Thymus (tissue), 11 donors: ENCODE measurements at regions not wholly inside any gene's neighbourhood (a gene's known extent, or its start where the extent isn't known, plus 50 kb on each side); places are given as distances from the start of the nearest gene placed in this dataset.

ENCODE experiments used
- DNase-seq, 9 donors: peaks; one replicate each; pipeline ENCODE4 v3.0.0-alpha.2; 2013; ENCODE audit warnings: low spot score in 9 of 9, low read depth in 6 of 9, missing footprints in 1 of 9
- H3K27ac ChIP-seq, 2 donors: one replicate each; pipeline ENCODE4 v1.5.1; 2013; ENCODE audit warnings: control low read depth in 1 of 2, low read depth in 1 of 2, low read length in 1 of 2, mild to moderate bottlenecking in 1 of 2, moderate library complexity in 1 of 2
- H3K27me3 ChIP-seq, 2 donors: one replicate each; pipeline ENCODE4 v1.5.1; 2013; ENCODE audit warnings: low read length in 1 of 2; ENCODE audit not compliant: control insufficient read depth in 2 of 2, insufficient read depth in 1 of 2
- H3K36me3 ChIP-seq, 2 donors: one replicate each; pipeline ENCODE4 v1.5.1; 2013; ENCODE audit warnings: low read length in 1 of 2, mild to moderate bottlenecking in 1 of 2, moderate library complexity in 1 of 2; ENCODE audit not compliant: control insufficient read depth in 2 of 2, insufficient read depth in 2 of 2
- H3K4me1 ChIP-seq, 2 donors: one replicate each; pipeline ENCODE4 v1.5.1; 2013; ENCODE audit warnings: low read length in 2 of 2; ENCODE audit not compliant: control insufficient read depth in 2 of 2, insufficient read depth in 2 of 2
- H3K4me3 ChIP-seq, 2 donors: one replicate each; pipeline ENCODE4 v1.5.1; 2013; ENCODE audit warnings: low read length in 2 of 2, control low read depth in 1 of 2, mild to moderate bottlenecking in 1 of 2
- H3K9me3 ChIP-seq, 2 donors: one replicate each; pipeline ENCODE4 v1.5.1; 2013; ENCODE audit warnings: low read length in 1 of 2, mild to moderate bottlenecking in 1 of 2; ENCODE audit not compliant: control insufficient read depth in 2 of 2, insufficient read depth in 1 of 2
- WGBS: extraction: QIAGEN DNeasy Blood & Tissue Kit; methylation state at CpG from one replicate; pipeline ENCODE4 v1.1.7; 2013; 5-methylcytosine and 5-hydroxymethylcytosine counted together
- donor health status: healthy.

DNA sequence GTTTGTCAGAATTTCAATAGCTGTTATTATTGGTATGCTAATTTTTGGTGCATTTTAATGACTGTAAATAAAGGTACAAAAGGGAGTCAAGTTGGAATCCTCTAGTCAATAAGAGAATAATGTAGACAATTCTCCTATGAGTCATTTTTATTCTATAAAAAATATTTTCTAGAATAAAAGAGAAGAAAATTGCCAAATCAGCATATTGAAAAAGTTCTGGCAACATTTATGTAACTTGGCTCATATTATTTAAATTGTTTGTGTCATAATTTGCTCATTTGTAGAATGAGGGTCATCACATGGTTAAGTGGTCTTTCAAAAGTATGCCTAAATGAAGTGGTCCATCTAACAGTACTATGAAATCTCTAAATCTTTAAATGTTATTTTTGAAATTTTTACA lies 1719.8 kb upstream of the WWC1 start:
- Histone ChIP-seq H3K36me3 (no peaks in the 10 kb centered on the region), H3K27me3 (no peaks in the 10 kb centered on the region), H3K27ac (no peak overlapping the region), H3K4me1 (no peaks in the 10 kb centered on the region), H3K9me3 (peaks cover 0 to 3% of the 10 kb centered on the region in 2 donors), H3K4me3 (no peak overlapping the region)
- DNase-seq, result no peak

DNA sequence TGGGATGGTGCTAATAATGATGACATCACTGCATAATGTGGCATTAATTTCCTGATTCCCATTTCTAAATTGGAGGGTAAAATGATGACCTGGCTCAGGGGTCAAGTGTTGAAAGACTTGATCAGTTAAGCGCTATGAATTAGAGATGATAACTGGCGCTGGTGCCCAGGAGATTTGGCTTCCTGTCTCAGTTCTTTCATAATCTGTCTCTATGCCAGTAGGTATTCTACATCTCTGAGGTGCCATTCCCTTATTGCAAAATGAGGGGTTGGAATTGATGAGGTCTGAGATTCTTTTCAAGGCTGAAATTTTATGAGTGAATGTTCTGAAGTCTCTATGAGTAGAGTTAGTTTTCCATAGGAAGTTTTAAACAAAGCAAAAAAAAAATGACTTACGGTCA lies 1715.1 kb upstream of the WWC1 start:
- Histone ChIP-seq H3K4me3 (no peak overlapping the region), H3K27ac (no peak overlapping the region), H3K36me3 (no peaks in the 10 kb centered on the region), H3K4me1 (no peaks in the 10 kb centered on the region), H3K9me3 (no peaks in the 10 kb centered on the region), H3K27me3 (no peaks in the 10 kb centered on the region)
- DNase-seq, result no peak
- WGBS, result 94% methylated on average over 3 of the region's 3 CpGs

DNA sequence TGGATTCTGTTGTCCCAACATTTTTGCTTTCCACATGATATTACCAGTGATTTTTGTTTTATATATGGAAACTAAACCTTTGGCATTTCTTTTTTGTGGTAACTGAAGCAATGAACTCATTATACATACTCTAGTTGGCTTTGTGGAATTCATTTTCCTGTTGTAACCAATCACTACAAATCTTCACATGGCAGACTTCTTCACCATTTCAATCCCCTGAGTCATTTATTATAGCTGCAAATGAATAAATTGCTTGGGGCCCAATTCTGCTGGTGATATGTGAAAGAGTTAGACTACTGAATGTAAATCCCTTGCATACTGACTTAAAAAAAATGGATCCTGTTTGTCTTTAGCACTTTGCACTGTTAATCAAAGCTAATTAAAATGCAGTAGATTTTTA lies 1709.6 kb upstream of the WWC1 start:
- no peak for DNase-seq
- Histone ChIP-seq H3K27ac (no peak overlapping the region), H3K36me3 (no peaks in the 10 kb centered on the region), H3K4me1 (no peaks in the 10 kb centered on the region), H3K9me3 (no peaks in the 10 kb centered on the region), H3K27me3 (no peaks in the 10 kb centered on the region), H3K4me3 (no peak overlapping the region)

DNA sequence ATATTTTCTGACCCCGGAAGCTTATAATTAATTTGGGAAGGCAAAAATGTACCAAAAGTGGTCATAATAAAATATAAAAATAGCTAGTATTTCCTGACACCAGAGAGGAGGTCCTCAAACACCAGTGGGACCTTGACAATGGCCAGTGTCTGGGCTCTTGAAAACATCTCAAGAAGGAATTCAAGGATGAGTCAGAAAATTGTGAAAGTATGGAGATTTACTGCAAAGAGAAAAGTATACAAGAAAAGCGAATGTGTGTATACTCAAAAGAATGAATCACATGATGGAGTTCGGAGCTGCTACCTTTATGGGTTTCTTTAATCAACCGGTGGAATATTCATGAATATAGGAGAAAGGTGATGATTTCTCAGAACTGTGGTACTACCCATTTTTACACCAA lies 1709.0 kb upstream of the WWC1 start:
- no peak overlapping the region for H3K4me3 ChIP-seq
- no peaks in the 10 kb centered on the region for H3K27me3 ChIP-seq
- no peaks in the 10 kb centered on the region for H3K4me1 ChIP-seq
- no peaks in the 10 kb centered on the region for H3K36me3 ChIP-seq
- no peak overlapping the region for H3K27ac ChIP-seq
- DNase-seq, result no peak
- 94% methylated on average over 4 of the region's 4 CpGs for WGBS
- no peaks in the 10 kb centered on the region for H3K9me3 ChIP-seq

DNA sequence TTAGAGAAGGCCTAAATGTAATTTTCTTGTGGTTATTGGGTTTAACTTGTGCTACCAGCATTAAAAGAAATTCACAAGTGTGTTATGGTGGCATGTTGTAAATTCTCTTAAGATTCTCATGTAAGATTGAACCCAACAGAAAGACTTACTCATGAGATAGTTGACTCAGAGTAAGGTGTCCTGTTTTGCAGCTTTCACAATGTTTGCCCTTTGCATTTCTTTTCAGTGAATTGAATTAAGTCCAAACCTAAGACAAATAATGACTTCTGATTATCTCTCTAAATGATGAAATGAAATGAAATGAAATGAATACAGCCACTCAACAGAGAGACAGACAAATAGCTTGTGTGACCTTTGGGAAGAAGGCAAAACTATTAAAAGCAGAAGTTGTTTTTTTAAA lies 1696.9 kb upstream of the WWC1 start:
- Histone ChIP-seq H3K27ac (no peak overlapping the region), H3K4me3 (no peak overlapping the region), H3K36me3 (no peaks in the 10 kb centered on the region), H3K9me3 (no peaks in the 10 kb centered on the region), H3K4me1 (no peaks in the 10 kb centered on the region), H3K27me3 (no peaks in the 10 kb centered on the region)
- no peak for DNase-seq

DNA sequence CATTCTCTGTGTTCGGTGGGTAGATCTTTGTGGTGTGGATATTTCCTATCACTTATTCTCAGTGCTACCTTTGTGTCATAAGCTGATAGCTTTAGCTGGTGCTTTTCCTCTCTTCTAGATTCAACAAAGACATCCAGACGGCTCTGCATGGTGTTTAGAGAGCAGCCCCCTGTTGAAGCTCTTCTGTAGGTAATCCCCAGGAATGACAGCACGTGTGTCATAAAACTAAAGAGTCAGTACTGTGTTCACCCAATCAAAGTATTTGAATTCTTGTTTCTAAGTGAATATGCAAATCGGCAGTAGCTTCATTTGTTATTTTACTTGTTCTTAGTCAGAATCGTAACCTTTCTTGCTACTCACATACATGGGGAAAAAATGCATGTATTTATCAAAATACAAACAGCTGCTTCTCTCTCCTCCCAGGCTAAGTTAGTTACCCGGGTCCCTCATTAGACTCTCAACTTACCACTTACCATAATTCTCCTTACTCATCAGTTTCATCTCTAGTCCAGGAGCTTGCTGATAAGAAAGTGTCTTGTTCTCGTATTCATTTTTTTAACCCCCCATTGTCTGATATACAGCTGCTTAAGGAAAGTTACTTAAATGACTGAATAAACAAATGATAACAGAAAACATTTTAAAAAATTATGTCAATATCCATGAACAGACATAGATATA lies 1696.0 kb upstream of the WWC1 start:
- Histone ChIP-seq H3K27ac (no peak overlapping the region), H3K4me3 (no peak overlapping the region), H3K36me3 (no peaks in the 10 kb centered on the region), H3K4me1 (no peaks in the 10 kb centered on the region), H3K27me3 (no peaks in the 10 kb centered on the region), H3K9me3 (peaks cover 0 to 1% of the 10 kb centered on the region in 2 donors)
- 75% methylated on average over 7 of the region's 7 CpGs for WGBS
- no peak for DNase-seq

DNA sequence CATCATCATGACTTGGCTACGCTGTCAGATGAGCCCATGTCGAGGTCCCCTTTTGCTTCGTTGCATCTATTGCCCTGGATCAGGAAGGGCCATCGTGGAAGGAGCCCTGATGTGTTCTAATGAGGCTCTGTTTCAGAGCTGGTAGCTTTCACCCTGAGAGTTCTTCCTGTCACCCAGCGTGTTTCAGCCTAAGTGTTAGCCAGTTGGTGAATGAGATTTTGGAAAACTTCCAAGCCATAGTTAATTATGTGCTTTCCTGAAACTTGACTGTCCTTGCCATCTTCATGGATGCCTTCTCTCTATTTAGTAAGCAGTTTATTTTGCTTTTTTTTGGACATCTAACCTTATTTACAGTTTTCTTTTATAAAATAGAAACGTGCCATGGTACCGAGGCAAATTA lies 1695.4 kb upstream of the WWC1 start:
- WGBS, result 91% methylated on average over 7 of the region's 7 CpGs
- H3K4me3 ChIP-seq, result no peak overlapping the region
- H3K4me1 ChIP-seq, result no peaks in the 10 kb centered on the region

DNA sequence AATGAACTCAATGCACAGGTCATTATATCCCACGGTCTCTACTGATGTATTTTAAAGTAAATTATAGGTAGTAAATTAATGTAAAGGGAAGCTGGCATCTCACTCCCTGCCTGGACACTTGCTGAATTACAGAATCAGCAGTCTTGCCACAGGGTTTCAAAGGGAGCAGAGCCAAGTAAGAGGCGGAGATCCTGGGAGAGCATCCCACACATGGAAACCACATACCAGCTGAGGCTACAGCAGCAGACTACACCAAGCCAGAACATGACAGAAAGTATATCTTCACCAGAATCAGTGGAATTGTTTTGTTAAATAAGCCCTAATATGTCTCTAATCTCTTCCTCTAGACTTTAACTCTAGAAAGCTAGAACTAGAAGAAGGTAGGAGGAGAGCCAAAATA lies 1689.2 kb upstream of the WWC1 start:
- Histone ChIP-seq H3K9me3 (peaks cover 0 to 1% of the 10 kb centered on the region in 2 donors), H3K36me3 (no peaks in the 10 kb centered on the region), H3K27me3 (no peaks in the 10 kb centered on the region), H3K4me3 (no peak overlapping the region), H3K4me1 (no peaks in the 10 kb centered on the region), H3K27ac (no peak overlapping the region)
- DNase-seq, result no peak
- 84% methylated on average over 2 of the region's 2 CpGs for WGBS

More for the DNA sequence above, 1695.4 kb upstream of the WWC1 start:
- peaks cover 0 to 1% of the 10 kb centered on the region in 2 donors for H3K9me3 ChIP-seq
- H3K36me3 ChIP-seq, result no peaks in the 10 kb centered on the region
- H3K27ac ChIP-seq, result no peak overlapping the region
- DNase-seq, result no peak
- H3K27me3 ChIP-seq, result no peaks in the 10 kb centered on the region

DNA sequence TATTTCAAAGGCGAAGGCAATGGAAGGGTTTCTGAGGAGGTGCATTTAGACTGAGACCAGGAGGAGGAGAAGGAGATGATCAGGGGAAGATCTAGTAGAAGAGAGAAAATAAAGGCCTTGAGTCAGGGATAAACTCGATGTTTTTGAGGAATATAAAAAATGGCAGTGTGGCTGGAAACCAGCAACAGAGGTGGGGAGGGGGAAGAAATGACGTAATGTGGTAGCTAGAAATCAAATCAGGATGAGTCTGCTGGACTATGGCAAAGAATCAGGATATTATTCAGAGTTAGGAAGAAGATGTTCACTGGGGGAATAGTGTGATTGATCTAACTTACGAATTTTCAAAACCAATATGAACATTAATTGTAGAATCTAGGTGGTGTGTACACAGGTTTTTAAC lies 1673.9 kb upstream of the WWC1 start:
- no peak overlapping the region for H3K27ac ChIP-seq

DNA sequence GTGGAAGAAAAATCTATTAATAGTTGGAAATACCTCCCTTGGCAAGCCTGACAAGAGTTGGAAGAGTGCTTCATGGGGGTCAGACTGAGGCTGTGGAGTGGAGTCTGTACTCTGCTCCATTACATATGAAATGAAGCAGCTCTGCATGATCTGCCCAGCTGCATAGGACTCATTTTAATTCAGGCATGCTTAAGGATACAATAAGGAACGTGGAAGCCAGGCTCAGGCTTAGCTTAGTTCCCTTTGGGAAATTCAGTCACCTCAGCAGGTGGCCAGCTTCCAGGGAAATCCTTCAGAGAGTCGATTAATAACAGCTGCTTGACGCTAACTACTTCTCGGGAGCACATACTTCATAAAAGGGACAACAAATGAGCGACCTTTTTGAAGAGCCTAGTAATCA lies 1672.9 kb upstream of the WWC1 start:
- 74% methylated on average over 5 of the region's 5 CpGs for WGBS
- DNase-seq, result no peak

More for the DNA sequence above, 1673.9 kb upstream of the WWC1 start:
- DNase-seq, result no peak
- H3K27me3 ChIP-seq, result no peaks in the 10 kb centered on the region
- no peaks in the 10 kb centered on the region for H3K4me1 ChIP-seq
- H3K4me3 ChIP-seq, result no peak overlapping the region
- no peaks in the 10 kb centered on the region for H3K36me3 ChIP-seq
- WGBS, result 87% methylated on average over 4 of the region's 4 CpGs
- H3K9me3 ChIP-seq, result no peaks in the 10 kb centered on the region

More for the DNA sequence above, 1672.9 kb upstream of the WWC1 start:
- no peaks in the 10 kb centered on the region for H3K36me3 ChIP-seq
- no peak overlapping the region for H3K27ac ChIP-seq
- H3K27me3 ChIP-seq, result no peaks in the 10 kb centered on the region
- no peaks in the 10 kb centered on the region for H3K4me1 ChIP-seq
- no peak overlapping the region for H3K4me3 ChIP-seq
- no peaks in the 10 kb centered on the region for H3K9me3 ChIP-seq
